ENCODE measurements at regions not wholly inside any gene's neighbourhood (a gene's known extent, or its start where the extent isn't known, plus 50 kb on each side); places are given as distances from the start of the nearest gene placed in this dataset.

DNA sequence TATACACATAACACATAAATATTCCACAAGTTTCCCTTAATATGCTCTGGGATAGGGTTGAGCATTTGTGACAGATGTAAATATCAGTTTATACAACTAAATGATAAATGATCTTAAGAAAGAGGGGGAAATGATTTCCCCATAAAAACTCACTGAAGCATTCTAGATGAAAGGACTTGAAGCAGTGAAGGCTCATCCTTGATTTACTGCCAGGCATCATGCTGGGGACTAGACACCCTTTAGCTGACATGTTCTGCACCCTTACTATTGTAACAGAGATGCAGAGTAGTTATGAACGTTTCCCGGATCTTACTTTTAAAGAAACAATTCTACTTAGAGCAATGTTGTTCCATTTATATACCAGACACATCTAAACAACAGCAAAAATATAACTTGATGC lies 235.8 kb downstream of the PTGER3 start:
- TF ChIP-seq, protein P1, sequence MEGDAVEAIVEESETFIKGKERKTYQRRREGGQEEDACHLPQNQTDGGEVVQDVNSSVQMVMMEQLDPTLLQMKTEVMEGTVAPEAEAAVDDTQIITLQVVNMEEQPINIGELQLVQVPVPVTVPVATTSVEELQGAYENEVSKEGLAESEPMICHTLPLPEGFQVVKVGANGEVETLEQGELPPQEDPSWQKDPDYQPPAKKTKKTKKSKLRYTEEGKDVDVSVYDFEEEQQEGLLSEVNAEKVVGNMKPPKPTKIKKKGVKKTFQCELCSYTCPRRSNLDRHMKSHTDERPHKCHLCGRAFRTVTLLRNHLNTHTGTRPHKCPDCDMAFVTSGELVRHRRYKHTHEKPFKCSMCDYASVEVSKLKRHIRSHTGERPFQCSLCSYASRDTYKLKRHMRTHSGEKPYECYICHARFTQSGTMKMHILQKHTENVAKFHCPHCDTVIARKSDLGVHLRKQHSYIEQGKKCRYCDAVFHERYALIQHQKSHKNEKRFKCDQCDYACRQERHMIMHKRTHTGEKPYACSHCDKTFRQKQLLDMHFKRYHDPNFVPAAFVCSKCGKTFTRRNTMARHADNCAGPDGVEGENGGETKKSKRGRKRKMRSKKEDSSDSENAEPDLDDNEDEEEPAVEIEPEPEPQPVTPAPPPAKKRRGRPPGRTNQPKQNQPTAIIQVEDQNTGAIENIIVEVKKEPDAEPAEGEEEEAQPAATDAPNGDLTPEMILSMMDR (IDR thresholded peaks at IDR 0.05) = no peak
- Histone ChIP-seq H3K4me3 (ENCODE audit: low read length) (no peak overlapping the region), H3K27me3 (ENCODE audit: control insufficient read depth in 1 of 2, insufficient read depth in 2 of 2, low read length in 2 of 2) (no peaks in the 10 kb centered on the region), H3K4me1 (ENCODE audit: insufficient read depth, low read length) (no peaks in the 10 kb centered on the region), H3K9me3 (ENCODE audit: control insufficient read depth in 1 of 2, insufficient read depth in 1 of 2, low read length in 2 of 2) (peaks cover 0 to 7% of the 10 kb centered on the region in 2 experiments), H3K36me3 (ENCODE audit: insufficient read depth, low read length) (no peaks in the 10 kb centered on the region), H3K27ac (ENCODE audit: low read depth in 1 of 2, low read length in 2 of 2) (no peak overlapping the region)
- no peak overlapping the region for H3K27ac Mint-ChIP-seq
- H3K4me3 Mint-ChIP-seq = no peak overlapping the region
- CTCF ChIA-PET = no interaction called here
- DNase-seq (no peak), ATAC-seq (ENCODE audit: poor library complexity) (no peak)
- H3K4me1 Mint-ChIP-seq (ENCODE audit: low read depth) = no peaks in the 10 kb centered on the region
- intact Hi-C loops (cut with DNase I, micrococcal nuclease) = no loop called here
- no peaks in the 10 kb centered on the region for H3K36me3 Mint-ChIP-seq (ENCODE audit: low read depth)
- peaks cover 2% of the 10 kb centered on the region for H3K9me3 Mint-ChIP-seq
- H3K27me3 Mint-ChIP-seq = no peaks in the 10 kb centered on the region
- POLR2A ChIA-PET = no interaction called here

DNA sequence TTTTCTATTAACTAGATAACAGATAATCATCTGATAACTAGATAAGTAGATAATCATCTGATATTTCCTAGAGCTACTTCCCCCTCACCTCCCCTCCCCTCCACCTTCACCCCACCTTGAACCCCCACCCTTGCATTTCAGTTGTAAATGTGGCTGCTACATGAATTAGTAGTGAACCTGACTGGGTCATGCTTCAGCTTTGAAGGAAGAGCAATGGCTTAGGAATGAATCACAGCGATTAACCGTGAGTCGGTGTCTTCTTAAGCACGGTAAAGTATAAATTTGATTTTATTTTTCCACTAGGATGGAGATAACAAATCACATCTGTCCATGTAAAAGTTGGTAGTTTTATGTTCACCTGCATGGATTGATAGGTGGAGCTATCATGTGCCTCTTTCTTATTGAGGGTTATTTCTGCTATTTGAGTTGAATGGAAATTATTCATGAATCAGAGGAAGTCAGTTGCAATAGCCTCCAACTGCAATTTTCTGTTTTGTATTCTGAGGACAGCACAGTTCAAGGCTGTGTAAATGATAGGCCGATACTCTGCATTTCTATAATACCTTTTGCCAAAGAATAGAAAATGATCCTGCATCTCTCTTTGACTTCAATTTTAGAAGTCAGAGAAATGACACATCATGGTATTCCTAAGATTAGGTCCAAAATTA lies 235.0 kb downstream of the PTGER3 start:
- Histone ChIP-seq H3K9me3 (ENCODE audit: control insufficient read depth in 1 of 2, insufficient read depth in 1 of 2, low read length in 2 of 2) (no peaks in the 10 kb centered on the region), H3K4me3 (ENCODE audit: low read length) (no peak overlapping the region), H3K27ac (ENCODE audit: low read depth in 1 of 2, low read length in 2 of 2) (no peak overlapping the region), H3K36me3 (ENCODE audit: insufficient read depth, low read length) (no peaks in the 10 kb centered on the region), H3K27me3 (ENCODE audit: control insufficient read depth in 1 of 2, insufficient read depth in 2 of 2, low read length in 2 of 2) (no peaks in the 10 kb centered on the region), H3K4me1 (ENCODE audit: insufficient read depth, low read length) (no peaks in the 10 kb centered on the region)
- ChIA-PET CTCF (no interaction called here), POLR2A (no interaction called here)
- Mint-ChIP-seq H3K27me3 (no peaks in the 10 kb centered on the region), H3K4me3 (no peak overlapping the region), H3K4me1 (ENCODE audit: low read depth) (no peaks in the 10 kb centered on the region), H3K36me3 (ENCODE audit: low read depth) (no peaks in the 10 kb centered on the region), H3K9me3 (peaks cover 2% of the 10 kb centered on the region), H3K27ac (no peak overlapping the region)
- no peak for ATAC-seq (ENCODE audit: poor library complexity)
- intact Hi-C loops (cut with DNase I, micrococcal nuclease) = no loop called here
- TF ChIP-seq, protein P1 (IDR thresholded peaks at IDR 0.05) = no peak
- DNase-seq = no peak

DNA sequence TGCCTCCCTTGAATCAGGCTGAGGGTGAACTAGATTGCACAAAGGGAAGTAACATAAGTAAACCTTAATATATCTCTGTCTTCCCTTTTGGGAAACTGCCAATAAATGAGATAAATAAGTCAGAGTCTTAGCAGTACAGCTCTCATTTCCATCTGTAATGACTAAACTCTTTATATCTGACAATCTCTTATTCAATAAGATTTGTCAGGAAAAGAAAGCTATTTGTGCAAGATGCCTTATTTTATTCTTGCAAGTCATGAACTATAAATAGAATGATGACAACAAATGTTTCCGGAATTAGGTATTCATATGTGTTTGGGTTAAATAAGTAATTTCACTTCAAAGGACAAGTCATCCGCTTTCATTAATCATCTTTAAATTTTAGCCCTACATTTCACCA lies 229.2 kb downstream of the PTGER3 start:
- ATAC-seq (ENCODE audit: poor library complexity) (no peak), DNase-seq (no peak)
- H3K4me3 Mint-ChIP-seq = no peak overlapping the region
- H3K9me3 Mint-ChIP-seq = peaks cover 2% of the 10 kb centered on the region
- H3K27ac Mint-ChIP-seq = no peak overlapping the region
- H3K27me3 ChIP-seq (ENCODE audit: control insufficient read depth in 1 of 2, insufficient read depth in 2 of 2, low read length in 2 of 2) = no peaks in the 10 kb centered on the region
- H3K27ac ChIP-seq (ENCODE audit: low read depth in 1 of 2, low read length in 2 of 2) = no peak overlapping the region
- no peak overlapping the region for H3K4me3 ChIP-seq (ENCODE audit: low read length)
- TF ChIP-seq, protein P1 (IDR thresholded peaks at IDR 0.05) = no peak
- no peaks in the 10 kb centered on the region for H3K36me3 ChIP-seq (ENCODE audit: insufficient read depth, low read length)
- intact Hi-C loops (cut with DNase I, micrococcal nuclease) = no loop called here
- no peaks in the 10 kb centered on the region for H3K9me3 ChIP-seq (ENCODE audit: control insufficient read depth in 1 of 2, insufficient read depth in 1 of 2, low read length in 2 of 2)
- no peaks in the 10 kb centered on the region for H3K4me1 ChIP-seq (ENCODE audit: insufficient read depth, low read length)
- no peaks in the 10 kb centered on the region for H3K27me3 Mint-ChIP-seq
- no peaks in the 10 kb centered on the region for H3K4me1 Mint-ChIP-seq (ENCODE audit: low read depth)
- ChIA-PET CTCF (no interaction called here), POLR2A (no interaction called here)
- H3K36me3 Mint-ChIP-seq (ENCODE audit: low read depth) = no peaks in the 10 kb centered on the region

All from CD4-positive, alpha-beta T cell (primary cell).